Keratinocyte (primary cell): ENCODE measurements at regions not wholly inside any gene's neighbourhood (a gene's known extent, or its start where the extent isn't known, plus 50 kb on each side); places are given as distances from the start of the nearest gene placed in this dataset.

Experiments used
- DNase-seq: peaks from one replicate; pipeline ENCODE4 v3.0.0-alpha.2; 2011; ENCODE audit warnings: low read depth, missing footprints, low spot score
- FAIRE-seq: peaks from 2 replicates; lab custom pipeline; 2011; peaks lifted over from hg19 to GRCh38; lab: Jason Lieb, UNC
- H2AFZ ChIP-seq: 2 replicates; pipeline ENCODE4 v1.6.0; 2012; ENCODE audit warnings: low read length, control low read depth, inconsistent platforms; ENCODE audit not compliant: control insufficient read depth
- H3K27ac ChIP-seq: 2 replicates; pipeline ENCODE4 v1.5.1; 2011; ENCODE audit warnings: low read length; ENCODE audit not compliant: control insufficient read depth, insufficient read depth
- H3K27me3 ChIP-seq: 3 replicates; pipeline ENCODE4 v1.6.0; 2011; ENCODE audit warnings: low read length; ENCODE audit not compliant: control insufficient read depth, insufficient read depth; ENCODE audit errors: extremely low read depth
- H3K36me3 ChIP-seq, 2 experiments: 2 replicates in 1 of 2; 3 replicates in 1 of 2; pipeline ENCODE4 v1.5.1; 2011; ENCODE audit warnings: low read length in 2 of 2, mild to moderate bottlenecking in 1 of 2; ENCODE audit not compliant: control insufficient read depth in 2 of 2, insufficient read depth in 2 of 2; ENCODE audit errors: extremely low read depth in 1 of 2
- H3K4me1 ChIP-seq: 3 replicates; pipeline ENCODE4 v1.5.1; 2011; ENCODE audit warnings: low read length; ENCODE audit not compliant: control insufficient read depth, insufficient read depth; ENCODE audit errors: extremely low read depth
- H3K4me2 ChIP-seq: 3 replicates; pipeline ENCODE4 v1.6.0; 2011; ENCODE audit warnings: low read depth, low read length; ENCODE audit not compliant: control insufficient read depth, insufficient read depth; ENCODE audit errors: extremely low read depth
- H3K4me3 ChIP-seq, 3 experiments: fragments of 200-600 bp in 1 of 3; sonication (generic) in 1 of 3; 2 replicates in 2 of 3; 3 replicates in 1 of 3; pipeline ENCODE4 v1.5.1; 2011 to 2016; ENCODE audit warnings: low read length in 3 of 3, mild to moderate bottlenecking in 3 of 3, control low read depth in 2 of 3, inconsistent platforms in 1 of 3, low read depth in 1 of 3, mixed read lengths in 1 of 3, mixed run types in 1 of 3, moderate library complexity in 1 of 3; ENCODE audit not compliant: control insufficient read depth in 2 of 3, insufficient read depth in 2 of 3; ENCODE audit errors: extremely low read depth in 1 of 3
- H3K79me2 ChIP-seq: 2 replicates; pipeline ENCODE4 v1.6.0; 2012; ENCODE audit warnings: low read length; ENCODE audit not compliant: control insufficient read depth, insufficient read depth
- H3K9ac ChIP-seq: 3 replicates; pipeline ENCODE4 v1.6.0; 2011; ENCODE audit warnings: low read length; ENCODE audit not compliant: control insufficient read depth, insufficient read depth; ENCODE audit errors: extremely low read depth
- H3K9me1 ChIP-seq: 3 replicates; pipeline ENCODE4 v1.6.0; 2011; ENCODE audit warnings: low read length; ENCODE audit not compliant: control insufficient read depth, insufficient read depth; ENCODE audit errors: extremely low read depth
- H3K9me3 ChIP-seq: 2 replicates; pipeline ENCODE4 v1.5.1; 2012; ENCODE audit warnings: low read depth, low read length; ENCODE audit not compliant: control insufficient read depth
- H4K20me1 ChIP-seq: 3 replicates; pipeline ENCODE4 v1.6.0; 2011; ENCODE audit warnings: low read length; ENCODE audit not compliant: control insufficient read depth, insufficient read depth; ENCODE audit errors: extremely low read depth
- CTCF ChIP-seq, 3 experiments: IDR thresholded peaks in 1 of 3; conservative IDR thresholded peaks in 1 of 3; optimal IDR thresholded peaks in 1 of 3; 2 replicates in 2 of 3; 3 replicates in 1 of 3; pipeline versions ENCODE3 to v1.5.1; 2011; ENCODE audit warnings: low read length in 3 of 3, mild to moderate bottlenecking in 3 of 3, moderate library complexity in 2 of 3, control low read depth in 1 of 3, inconsistent platforms in 1 of 3; ENCODE audit not compliant: insufficient read depth in 2 of 3; ENCODE audit errors: extremely low read depth in 1 of 3
- EZH2 ChIP-seq: IDR thresholded peaks from one replicate; pipeline ENCODE4 v1.6.1; 2012; ENCODE audit warnings: inconsistent platforms, mild to moderate bottlenecking, low read length, moderate library complexity
- dilution Hi-C: fragments of 300-500 bp; cut with MboI; formaldehyde crosslinking; loops from one replicate; pipeline ENCODE4 v1.7.0; 2020; ENCODE audit warnings: low sequenced_read_pairs; ENCODE audit not compliant: extremely low pct_ligation_motif_present

DNA sequence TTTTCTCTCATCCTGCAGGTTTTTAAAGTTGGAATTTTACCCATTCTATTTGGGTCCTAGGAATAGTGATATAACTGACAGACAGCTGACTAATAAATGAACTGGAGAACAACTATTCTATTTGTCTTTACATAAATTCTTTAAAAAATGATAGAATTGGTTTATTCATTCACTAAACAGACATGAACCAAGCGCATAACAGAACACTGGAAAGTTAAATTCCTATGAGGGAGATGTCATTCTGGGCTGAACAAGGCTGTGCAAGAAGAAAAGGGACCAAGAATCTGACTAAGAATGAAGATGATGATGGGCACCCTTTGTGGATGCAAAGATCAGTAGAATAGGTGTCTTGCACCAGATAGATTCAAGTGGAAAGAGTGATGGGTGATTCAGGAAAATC lies 256.3 kb upstream of the SASH1 start:
- Histone ChIP-seq H3K4me3 (no peak overlapping the region), H3K9me3 (no peaks in the 10 kb centered on the region), H3K36me3 (no peaks in the 10 kb centered on the region), H4K20me1 (no peaks in the 10 kb centered on the region), H3K9me1 (no peaks in the 10 kb centered on the region), H3K27me3 (no peaks in the 10 kb centered on the region), H3K27ac (no peak overlapping the region), H3K79me2 (no peaks in the 10 kb centered on the region), H3K4me2 (no peak overlapping the region), H3K4me1 (no peaks in the 10 kb centered on the region), H2AFZ (no peak overlapping the region), H3K9ac (no peak overlapping the region)
- dilution Hi-C loops: no loop called here
- TF ChIP-seq EZH2: no peak
- TF ChIP-seq CTCF (optimal IDR thresholded peaks at IDR 0.05 in 1 of 3, IDR thresholded peaks at IDR 0.05 in 1 of 3, conservative IDR thresholded peaks at IDR 0.05 in 1 of 3; ENCODE audit: extremely low read depth in 1 of 3, insufficient read depth in 2 of 3, low read length in 3 of 3): no peak
- FAIRE-seq: no peak
- no peak for DNase-seq

GRCh38 chr6:148086843-148087242 lies 255.8 kb upstream of the SASH1 start:
- no peak for FAIRE-seq
- DNase-seq: no peak
- dilution Hi-C loops: no loop called here
- Histone ChIP-seq H3K4me3 (no peak overlapping the region), H3K27ac (no peak overlapping the region), H3K9ac (no peak overlapping the region), H3K4me1 (no peaks in the 10 kb centered on the region), H3K9me1 (no peaks in the 10 kb centered on the region), H2AFZ (no peak overlapping the region), H4K20me1 (no peaks in the 10 kb centered on the region), H3K9me3 (no peaks in the 10 kb centered on the region), H3K36me3 (no peaks in the 10 kb centered on the region), H3K4me2 (no peak overlapping the region), H3K79me2 (no peaks in the 10 kb centered on the region), H3K27me3 (no peaks in the 10 kb centered on the region)
- TF ChIP-seq CTCF (optimal IDR thresholded peaks at IDR 0.05 in 1 of 3, IDR thresholded peaks at IDR 0.05 in 1 of 3, conservative IDR thresholded peaks at IDR 0.05 in 1 of 3; ENCODE audit: extremely low read depth in 1 of 3, insufficient read depth in 2 of 3, low read length in 3 of 3) (no peak), EZH2 (no peak)
